HG03060 (cell line): ENCODE measurements at regions not wholly inside any gene's neighbourhood (a gene's known extent, or its start where the extent isn't known, plus 50 kb on each side); places are given as distances from the start of the nearest gene placed in this dataset.

Experiments used
- ATAC-seq: cut with Tn5 transposase; IDR thresholded peaks from one replicate; pipeline ENCODE4 v1.9.1; 2021; ENCODE audit warnings: low read depth, moderate number of reproducible peaks; ENCODE audit not compliant: unreplicated experiment

DNA sequence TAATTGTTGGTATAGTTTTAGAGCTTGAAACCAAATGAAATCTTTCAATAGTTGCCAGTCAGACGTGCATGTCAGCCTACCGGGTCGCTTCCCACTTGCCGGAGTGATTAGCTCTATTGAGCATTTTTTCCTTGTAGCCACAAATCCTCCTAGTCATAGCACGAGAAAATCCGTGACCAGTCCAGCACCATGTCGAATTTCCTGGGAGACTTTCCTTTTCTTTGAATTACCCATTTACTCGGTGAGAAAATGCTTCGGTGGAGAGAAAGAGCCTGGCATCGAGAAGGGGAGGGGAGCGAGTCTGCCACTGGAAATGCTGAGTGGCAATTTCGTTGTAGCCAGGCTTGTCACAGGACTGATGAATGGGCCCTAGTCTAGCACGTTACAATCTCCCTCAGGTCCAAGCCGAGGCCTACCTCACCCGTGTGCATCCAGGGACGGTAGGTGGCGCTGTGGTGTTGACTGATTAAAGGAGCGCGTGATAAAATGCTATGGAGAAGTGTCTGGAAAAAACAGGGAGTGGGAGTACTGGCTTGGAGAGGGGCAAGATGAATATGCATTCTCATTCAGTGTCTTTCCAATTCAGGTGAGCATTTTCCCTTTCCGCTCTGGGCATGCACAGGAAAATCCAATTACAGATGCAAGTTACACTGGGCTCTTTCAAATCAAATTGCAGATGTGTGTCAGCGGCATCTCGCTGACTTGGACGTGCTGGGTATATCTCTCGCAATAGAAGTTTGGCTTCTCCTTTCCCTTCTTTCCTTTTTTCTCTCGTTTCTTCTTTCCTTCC is 238.8 kb downstream of the EDEM1 start:
- peak; percentile 31 for ATAC-seq

DNA sequence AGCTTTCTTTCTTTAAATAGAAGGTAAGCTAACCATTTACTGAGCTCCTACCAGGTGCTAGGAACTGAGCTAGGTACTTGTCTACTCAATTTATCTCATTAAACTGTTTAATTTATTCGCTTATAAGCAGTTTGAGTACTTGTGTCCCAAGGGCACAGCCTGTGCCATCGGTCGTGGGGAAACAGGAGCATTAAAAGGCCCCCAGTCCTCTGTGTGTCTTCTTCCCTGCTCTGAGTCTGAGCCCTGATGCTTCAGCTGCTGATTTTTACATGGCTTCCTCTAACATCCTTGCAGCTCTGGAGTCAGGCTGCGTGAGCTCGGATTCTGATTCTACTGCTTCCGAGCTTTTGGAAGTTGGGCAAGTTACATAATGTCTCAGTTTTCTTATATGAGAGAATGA is 239.5 kb downstream of the EDEM1 start:
- no peak for ATAC-seq

DNA sequence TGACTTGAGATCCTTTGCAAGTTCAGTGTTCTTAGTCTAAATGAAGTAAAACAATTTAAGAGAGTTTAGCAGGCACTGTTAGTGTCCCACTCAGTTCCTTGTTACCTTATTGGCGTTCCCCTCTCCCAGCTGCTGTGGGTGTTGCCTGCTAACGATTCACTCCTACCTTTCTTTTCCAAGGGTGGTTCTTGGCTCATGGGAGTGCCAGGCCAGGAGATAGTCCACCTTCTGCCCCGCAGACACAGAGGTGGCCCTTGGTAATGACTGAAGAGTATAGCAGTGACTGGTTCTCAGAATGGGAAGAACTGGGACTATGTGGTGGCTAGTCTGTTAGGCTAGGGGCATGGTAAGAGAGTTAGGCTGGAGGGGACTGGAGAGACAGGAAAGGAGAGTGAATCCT is 240.4 kb downstream of the EDEM1 start:
- ATAC-seq, result no peak

DNA sequence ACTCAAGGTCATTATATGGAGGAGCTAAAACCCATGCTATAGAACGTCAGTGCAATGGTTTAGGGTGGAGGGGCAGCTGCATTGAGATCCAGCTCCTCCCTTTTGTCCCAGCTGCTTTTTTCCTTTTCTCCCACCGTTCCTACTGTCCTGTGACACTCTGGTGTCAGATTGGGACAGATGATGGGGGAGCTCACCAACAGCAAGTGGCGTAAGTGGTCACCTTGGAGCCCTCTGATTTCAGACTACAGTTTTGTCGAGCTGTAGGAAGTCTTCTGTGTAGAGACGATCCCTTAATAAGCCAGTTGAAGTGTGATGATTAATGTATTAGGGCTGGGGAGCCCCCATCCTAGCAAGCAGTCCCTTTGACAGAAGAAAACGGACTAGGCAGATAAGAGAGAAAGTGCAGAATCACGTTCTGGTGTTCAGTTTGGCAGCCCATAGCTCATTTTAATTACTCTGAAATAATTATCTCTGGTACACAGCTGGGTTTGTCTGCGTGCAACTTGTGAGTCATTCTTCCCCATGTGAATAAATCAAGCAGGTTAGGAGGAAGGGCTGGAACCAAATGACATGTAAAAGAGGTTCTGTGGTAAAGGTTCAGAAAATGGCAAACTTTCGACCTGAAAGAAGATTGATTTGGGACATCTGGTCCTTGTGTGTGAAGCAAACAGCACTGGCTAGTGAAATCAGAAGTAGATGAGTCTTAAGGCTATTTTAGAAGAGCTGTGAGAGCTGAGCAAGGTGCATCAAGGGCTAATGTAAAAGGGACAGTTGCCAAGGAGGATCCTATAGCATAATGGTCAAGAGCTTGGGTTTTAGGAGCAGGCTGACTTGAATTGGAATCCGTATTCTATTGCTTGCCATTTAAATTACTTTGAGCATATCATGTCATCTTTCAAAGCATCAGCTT is 241.4 kb downstream of the EDEM1 start:
- ATAC-seq, result peak; percentile 83

DNA sequence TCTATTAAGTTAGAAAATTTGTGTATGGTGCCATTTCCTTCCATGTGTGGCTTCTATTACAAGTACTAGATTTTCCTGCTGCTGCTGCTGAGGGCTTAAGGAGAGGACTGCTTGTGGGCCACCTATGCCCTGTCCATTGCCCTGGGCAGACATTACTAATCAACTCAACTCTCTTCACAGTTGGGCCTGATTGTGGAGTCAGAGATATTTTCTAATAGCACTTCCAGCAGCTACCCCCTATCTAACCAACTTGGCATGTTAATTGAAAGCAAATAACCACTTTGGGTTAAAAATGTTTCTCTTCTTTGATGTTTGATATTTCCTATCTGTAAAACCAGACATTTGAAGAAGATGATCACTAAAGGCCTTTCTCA is 242.0 kb downstream of the EDEM1 start:
- ATAC-seq, result no peak

DNA sequence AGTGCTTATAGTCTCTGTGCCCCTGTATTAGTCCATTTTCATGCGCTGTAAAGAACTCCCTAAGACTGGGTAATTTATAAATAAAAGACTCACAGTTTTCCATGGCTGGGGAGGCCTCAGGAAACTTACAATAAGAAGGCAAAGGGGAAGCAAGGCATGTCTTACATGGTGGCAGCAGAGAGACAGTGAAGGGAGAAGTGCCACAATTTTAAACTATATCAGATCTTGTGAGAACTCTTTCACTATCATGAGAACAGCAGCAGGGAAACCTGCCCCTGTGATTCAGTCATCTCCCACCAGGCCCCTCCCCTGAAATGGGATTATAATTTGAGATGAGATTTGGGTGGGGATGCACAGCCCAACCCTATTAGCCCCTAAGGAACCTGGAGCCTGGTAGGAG is 243.2 kb downstream of the EDEM1 start:
- ATAC-seq, result no peak

DNA sequence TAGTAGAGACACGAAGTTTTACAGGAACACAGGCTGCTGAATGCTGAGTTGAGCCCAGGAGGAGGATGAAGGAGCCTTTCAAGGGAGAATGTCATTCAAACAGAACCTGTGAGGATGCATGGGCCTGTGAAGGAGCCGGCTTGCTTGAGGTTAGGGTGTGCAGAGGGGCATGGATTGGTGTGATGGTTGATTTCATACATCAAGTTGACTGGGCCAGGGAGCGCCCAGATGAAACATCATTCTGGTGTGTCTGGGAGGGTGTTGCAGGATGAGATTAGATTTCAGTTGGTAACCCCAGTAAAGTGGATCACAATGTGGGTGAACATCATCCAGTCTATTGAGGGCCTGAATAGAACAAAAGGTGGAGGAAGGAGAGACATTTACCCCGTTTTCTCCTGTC is 243.6 kb downstream of the EDEM1 start:
- no peak for ATAC-seq

DNA sequence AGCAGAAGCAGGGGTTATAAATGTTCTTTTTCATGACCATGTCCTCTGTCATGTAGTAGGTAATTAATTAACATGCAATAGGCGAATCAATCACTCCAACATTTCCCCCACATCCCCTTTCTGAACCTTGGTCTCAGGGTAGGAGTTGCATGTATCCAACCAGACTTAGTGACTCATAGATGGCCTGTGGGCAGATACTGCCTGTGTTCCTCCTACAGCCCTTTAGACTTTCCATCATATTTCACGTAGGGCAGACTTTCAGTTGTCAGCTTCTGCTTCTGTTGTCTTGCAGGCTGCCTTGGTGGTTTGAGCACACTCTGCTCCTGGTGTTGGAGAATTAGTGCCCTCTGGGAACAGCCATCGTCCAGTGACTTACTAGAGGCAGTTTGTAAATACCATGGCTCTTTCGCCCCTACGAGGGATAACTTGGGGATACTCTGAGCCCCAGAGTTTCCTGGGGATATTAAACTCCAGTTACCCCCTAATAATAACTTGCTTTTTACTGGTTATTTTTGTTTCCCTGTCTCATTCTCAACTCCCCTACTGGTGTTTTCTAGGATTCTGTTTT is 244.4 kb downstream of the EDEM1 start:
- ATAC-seq, result no peak

DNA sequence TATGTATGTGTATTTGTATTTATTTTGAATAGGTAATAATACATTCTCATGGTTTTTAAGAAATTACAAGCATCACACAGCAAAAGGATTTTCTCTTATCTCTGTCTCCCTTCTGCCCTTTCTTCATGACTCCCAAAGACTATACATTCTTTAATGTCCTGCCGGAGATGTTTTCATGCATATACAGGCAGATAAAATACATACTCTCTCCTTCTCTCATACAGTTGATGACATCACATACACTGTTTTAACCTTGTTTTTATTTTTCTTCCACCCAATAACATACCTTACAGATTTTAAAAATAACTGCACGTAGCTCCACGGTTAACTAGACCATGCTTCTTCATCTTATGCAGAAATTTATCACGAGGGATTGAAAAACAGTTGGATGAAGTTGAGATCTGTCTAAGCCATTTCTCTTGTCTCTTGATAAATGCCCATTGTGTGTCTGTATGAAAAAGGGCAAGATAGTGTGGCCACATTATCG is 249.8 kb downstream of the EDEM1 start:
- no peak for ATAC-seq

DNA sequence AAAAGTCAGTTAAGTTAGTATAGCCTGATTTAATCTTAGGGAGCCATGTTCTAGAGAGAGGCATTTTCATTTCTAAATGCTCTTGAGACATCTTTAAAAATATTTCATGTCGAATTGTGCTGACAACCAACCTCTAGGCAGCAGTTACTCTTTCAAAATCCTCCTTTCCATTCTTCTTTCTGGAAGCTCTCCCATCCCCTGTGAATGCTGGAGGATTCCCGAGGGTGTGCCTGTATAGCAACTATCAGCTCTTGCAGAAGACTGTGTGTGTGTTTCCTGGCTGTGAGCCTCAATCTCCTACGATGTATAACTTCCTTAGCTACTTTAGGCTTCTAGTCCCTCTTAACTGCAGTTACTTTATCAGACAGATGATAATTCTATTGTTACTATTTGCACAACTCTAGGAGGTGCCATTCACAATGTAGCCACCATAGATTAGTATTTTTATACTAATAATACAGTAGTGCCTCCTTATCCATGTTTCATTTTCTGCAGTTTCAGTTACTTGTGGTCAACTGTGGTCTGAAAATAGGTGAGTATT is 250.3 kb downstream of the EDEM1 start:
- ATAC-seq, result no peak

DNA sequence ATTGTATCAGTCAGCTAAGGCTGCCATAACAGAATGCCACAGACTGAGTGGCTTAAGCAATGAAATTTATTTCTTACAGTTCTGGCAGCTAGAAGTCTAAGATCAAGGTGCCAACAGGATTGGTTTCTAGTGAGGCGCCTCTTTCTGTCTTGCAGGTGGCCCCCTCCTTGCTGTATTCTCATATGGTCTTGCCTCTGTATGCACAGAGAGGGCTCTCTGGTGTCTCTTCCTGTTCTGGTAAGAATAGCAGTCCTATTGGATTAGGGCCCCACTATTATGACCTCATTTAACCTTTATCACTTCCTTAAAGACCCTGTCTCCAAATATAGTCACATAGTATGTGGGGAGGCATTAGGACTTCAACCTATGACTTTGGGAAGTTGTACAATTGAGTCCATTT is 253.9 kb downstream of the EDEM1 start:
- no peak for ATAC-seq

DNA sequence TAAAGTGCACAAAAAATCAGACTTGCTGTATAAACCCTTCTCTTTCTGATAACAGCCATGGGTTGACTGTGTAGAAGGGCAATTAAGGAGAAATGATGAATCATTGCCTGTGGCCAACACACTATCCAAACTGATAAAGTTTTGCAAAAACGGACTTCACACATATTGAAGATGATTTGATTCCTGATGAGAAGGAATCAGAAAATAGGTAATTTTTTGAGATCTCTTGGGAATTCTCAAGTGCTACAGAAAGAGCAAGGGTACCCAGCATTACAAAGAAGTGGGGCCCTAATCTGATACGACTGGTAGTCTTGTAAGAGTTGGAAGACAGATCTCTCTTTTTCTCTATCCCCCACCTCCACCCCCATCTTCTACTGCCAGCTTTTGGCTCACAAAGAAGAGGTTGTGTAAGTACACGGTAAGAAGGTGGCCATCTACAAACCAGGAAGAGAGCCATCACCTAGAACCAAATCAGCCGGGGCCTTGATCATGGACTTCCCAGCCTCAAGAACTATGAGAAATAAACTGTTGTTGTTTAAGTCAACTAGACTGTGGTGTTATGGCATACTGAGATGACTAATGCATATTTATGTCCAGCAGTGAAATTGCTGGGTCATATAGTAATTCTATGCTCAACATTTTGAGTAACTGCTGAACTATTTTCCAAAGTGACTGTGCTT is 254.7 kb downstream of the EDEM1 start:
- no peak for ATAC-seq

DNA sequence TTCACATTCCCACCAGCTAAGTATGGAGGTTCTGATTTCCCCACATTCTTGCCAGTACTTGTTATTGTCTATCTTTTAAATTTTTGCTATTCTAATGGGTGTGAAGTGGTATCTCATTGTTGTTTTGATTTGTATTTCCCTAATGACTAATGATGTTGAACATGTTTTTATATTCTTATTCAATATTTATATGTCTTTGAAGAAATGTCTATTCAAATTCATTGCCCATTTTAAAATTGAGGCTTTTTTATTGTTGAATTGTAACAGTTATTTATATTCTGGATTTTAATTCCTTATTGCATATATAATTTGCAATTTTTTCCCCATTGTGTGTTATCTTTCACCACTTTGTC is 255.3 kb downstream of the EDEM1 start:
- no peak for ATAC-seq

DNA sequence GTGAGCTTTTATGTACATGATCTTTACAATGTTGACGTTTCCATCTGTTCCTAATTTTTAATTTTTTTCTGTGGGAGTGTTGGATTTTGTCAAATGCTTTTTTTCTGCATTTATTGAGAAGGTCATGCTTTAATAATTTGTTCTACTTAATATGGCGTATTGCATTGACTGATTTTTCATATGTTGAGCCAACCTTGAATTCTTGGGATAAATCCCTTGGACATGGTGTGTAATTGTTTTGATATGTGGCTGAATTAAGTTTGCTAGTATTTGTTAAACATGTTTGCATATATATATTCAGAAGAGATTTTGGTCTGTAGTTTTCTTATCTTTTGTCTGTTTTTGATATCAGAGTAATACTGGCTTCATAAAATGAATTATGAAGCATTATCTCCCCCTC is 256.7 kb downstream of the EDEM1 start:
- ATAC-seq, result no peak

DNA sequence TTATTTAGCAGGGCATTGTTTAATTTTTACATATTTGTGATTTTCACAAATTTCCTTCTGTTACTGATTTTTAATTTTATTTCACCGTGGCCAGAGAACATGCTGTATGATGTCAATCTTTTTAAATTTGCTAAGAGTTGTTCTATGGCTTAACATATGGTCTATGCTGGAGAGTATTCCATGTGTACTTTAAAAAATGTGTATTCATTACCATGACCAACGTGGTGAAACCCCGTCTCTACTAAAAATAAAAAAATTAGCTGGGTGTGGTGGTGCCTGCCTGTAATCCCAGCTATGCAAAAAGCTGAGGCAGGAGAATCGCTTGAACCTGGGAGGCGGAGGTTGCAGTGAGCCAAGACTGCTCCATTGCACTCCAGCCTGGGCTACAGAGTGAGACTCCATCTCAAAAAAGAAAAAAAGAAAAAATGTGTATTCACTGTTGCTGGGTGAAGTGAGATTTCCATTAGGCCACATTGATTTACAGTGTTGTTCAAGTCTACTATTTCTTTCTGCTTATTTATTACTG is 258.2 kb downstream of the EDEM1 start:
- ATAC-seq, result no peak

DNA sequence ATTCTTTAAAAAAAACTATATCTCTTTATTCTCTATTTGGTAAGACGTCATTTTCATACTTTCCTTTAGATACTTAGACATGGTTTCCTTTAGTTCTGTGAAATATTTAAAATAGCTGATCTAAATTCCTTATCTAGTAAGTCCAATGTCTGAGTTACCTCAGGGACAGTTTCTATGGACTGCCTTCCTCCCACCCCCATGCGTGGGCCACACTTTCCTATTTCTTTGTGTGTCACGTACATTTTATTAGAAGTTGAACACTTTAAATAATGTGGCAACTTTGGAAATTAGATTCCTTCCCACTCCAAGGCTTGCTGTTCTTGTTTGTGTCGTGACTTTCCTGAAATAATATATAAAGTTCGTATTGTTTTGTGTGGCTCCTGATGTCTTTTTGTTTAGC is 260.7 kb downstream of the EDEM1 start:
- no peak for ATAC-seq

DNA sequence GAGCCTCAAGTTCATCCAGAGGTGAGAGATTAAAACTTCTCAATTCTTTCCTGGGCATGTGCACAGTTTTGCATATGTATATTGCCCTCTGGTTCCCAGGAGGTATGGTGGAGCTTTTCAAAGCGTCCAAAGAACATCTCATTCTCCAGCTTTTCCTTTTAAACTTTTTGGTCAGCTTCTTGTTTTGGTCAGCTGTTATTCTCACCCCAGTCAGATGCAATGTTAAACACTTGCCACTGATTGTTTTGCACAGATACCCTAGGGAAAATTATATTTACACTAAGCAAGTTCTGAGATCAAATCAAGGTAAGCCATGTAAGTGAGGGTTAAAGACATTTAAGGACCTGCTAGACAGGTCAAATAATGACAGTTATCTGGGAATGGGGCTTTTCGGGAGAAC is 261.3 kb downstream of the EDEM1 start:
- ATAC-seq, result no peak

DNA sequence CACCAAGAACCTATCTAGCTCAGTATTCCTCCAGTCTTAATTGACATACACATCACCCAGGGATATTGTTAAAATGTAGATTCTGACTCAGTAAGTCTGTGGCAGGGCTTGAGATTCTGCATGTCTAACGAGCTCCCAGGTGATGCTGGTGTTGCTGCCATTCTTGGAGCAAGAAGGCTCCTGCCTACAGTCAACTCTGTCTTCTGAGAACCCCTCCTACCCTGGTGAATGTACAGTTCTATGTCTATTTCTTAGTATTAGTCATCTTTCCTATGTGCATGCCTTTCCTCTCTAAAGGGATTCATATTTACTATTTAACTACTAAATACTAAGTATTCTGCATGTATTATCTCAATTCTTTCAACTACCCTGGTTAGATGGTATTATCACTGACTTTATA is 268.7 kb downstream of the EDEM1 start:
- ATAC-seq, result peak; percentile 55

DNA sequence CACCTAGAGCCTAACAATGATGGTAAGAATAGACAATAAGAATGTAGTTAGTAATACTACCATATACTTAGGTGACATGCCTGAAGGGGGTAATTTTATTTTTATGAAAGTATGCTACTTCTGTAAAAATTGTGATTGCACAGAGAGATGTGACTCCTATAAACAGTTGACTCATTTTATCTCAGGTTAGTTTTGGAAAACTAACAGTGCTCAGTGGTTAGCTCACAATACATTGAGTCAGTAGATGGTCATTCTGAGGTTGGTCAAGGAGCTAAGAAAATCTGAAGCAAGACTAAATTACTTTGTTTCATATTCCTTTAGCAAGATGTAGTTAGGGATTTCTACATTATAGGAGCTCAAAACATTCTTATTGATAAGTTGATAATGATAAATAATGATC is 271.0 kb downstream of the EDEM1 start:
- ATAC-seq, result no peak

DNA sequence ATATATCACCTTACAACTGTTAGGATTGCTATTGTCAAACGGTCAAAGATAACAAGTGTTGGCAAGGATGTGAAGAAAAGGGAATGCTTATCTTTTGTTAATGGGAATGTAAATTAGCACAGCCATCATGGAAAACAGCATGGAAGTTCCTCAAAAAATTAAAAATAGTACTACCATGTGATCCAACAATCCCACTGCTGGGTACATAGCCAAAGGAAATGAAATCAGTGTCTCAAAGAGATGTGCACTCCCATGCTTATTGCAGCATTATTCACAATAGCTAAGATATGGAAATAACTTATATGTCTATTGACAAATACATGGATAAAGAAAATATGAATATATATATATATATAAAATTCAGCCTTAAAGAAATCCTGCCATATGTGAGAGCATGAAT is 274.6 kb downstream of the EDEM1 start:
- no peak for ATAC-seq
